Right ventricle myocardium inferior (tissue), 1 donor: ENCODE measurements at regions not wholly inside any gene's neighbourhood (a gene's known extent, or its start where the extent isn't known, plus 50 kb on each side); places are given as distances from the start of the nearest gene placed in this dataset.
"Not testable (repeated sequence)": the region's sequence is repeated elsewhere in the genome, so short reads cannot be mapped to it uniquely, and the experiment has no call there.

Source experiments
- ATAC-seq: fragments of 200-7000 bp; cut with Tn5 transposase; one replicate; pipeline ENCODE4 v1.9.1; 2020; ENCODE audit warnings: mild to moderate bottlenecking, moderate library complexity
- DNase-seq: peaks from one replicate; pipeline ENCODE4 v3.0.0; 2021; ENCODE audit errors: missing footprints
- intact Hi-C: fragments of 100-400 bp; cut with DNase I; formaldehyde crosslinking; loops from one replicate; pipeline ENCODE4 v1.11.0; 2022
- donor health status: DM: no; HTN: yes; CAD: no; lungs with severe emphysema.

DNA sequence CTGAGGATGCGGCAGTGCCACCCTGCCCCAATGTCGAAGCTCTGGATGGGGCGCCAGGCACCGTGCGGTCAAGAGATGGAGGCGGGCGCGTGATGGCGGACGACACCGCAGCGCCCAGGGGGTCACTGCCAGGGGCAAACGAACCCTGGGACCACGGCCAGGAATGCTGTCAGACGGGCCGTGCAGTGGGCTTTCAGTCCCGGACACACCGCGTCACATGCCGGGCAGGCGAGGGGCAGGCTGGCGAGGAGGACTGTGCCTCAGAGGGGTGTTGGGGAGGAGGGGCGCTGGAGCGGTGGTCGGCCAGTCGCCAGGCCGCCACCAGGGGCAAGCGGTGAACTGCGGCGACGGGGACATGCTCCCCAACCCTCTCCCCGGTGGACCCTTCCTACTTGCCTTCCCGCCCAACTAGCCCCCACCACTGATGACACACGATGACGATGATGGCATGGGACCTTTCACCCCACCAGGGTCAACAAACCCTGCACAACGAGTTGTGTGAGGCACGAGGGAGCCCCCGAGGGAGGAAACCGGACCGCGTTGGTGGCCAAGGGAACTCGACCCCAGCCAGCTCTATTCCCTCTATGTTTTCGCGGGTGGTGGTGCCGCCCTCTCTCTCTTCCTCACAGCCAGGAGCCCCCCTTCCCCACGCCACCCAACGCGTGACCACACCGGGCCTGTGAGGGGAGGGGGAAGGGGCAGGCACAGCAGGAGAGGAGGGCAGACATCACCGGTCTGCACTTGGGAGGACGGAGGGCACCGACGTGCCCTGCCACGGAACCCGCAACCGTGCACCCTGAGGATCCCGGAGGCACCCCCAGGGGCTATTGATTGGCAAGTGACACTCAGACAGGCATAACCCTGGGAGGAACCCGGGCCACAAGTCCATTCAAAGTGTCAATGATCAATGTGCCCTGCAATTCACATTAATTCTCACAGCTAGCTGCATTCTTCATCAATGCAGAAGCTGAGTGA, 1960.9 kb upstream of the DEFB115 start:
- intact Hi-C loops = no loop called here
- DNase-seq = peak; percentile 39
- ATAC-seq = no peak

DNA sequence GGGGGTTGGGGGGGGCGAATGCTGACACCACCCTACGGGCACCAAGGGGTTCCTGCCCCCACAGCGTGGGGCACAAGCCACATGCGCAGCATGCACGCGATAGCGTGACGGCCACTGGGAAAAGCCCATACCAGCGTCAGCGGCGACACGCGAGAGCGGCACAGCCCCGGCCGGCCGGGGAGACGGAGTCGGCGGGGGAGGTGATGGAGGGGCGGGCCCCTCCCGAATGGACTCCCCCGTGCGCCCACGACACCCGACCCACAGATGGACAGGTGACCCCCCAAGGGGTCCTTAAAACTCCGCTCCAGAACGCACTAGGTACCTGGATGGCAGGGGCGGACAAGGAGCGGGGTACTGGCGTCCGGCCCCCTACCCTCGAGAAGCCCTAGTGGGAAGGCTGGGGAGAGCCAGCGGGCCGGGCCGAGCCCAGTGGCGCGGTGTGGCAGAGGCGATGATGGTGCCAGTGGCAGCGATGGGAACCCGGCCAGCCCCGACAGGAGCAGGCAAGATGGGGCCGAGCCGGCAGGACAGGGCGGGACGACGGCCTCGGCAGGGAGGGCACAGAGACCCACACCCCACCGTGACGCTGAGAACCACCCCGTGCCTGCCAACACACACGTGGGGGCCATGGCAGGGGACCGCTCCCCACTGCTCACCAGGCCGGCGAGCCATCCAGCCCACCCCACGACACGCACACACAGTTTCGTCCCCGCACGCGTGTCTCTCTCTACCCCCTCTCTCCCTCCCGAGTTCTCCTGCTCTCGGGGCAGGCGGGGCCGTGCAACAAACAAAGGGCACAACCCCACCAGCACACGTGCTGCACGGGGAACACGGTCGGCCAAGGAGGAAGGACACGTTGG, 1959.8 kb upstream of the DEFB115 start:
- intact Hi-C loops = no loop called here
- peak; percentile 50 for DNase-seq
- no peak for ATAC-seq

DNA sequence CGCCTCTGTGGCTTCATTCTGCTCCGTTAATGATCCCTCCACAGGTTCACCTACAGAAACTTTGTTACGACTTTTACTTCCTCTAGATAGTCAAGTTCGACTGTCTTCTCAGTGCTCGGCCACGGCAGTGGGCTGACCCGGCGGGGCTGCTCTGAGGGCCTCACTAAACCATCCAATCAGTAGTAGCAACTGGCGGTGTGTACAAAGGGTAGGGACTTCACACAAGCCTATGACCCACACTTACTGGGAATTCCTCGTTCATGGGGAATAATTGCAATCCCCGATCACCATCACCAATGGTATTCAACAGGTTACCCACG, 1959.2 kb upstream of the DEFB115 start:
- DNase-seq = no peak
- ATAC-seq = no peak
- intact Hi-C loops = no loop called here

DNA sequence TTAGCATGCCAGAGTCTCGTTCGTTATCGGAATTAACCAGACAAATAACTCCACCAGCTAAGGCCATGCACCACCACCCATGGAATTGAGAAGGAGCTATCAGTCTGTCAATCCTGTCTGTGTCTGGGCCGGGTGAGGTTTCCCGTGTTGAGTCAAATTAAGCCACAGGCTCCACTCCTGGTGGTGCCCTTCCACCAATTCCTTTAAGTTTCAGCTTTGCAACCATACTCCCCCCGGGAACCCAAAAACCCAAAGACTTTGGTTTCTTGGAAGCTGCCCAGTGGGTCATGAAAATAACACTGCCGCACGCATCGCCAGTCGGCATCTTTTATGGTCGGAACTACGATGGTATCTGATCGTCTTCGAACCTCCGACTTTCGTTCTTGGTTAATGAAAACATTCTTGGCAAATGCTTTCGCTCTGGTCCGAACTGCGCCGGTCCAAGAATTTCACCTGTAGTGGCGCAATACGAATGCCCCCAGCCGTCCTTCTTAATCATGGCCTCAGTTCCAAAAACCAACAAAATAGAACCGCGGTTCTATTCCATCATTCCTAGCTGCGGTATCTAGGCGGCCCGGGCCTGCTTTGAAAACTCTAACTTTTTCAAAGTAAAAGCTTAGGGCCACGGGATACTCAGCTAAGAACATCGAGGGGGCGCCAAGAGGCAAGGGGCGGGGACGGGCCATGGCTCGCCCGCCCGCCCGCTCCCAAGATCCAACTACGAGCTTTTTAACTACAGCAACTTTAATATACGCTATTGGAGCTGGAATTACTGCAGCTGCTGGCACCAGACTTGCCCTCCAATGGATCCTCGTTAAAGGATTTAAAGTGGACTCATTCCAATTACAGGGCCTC, 1958.5 kb upstream of the DEFB115 start:
- intact Hi-C loops = no loop called here
- ATAC-seq = no peak
- DNase-seq = peak; percentile 32

DNA sequence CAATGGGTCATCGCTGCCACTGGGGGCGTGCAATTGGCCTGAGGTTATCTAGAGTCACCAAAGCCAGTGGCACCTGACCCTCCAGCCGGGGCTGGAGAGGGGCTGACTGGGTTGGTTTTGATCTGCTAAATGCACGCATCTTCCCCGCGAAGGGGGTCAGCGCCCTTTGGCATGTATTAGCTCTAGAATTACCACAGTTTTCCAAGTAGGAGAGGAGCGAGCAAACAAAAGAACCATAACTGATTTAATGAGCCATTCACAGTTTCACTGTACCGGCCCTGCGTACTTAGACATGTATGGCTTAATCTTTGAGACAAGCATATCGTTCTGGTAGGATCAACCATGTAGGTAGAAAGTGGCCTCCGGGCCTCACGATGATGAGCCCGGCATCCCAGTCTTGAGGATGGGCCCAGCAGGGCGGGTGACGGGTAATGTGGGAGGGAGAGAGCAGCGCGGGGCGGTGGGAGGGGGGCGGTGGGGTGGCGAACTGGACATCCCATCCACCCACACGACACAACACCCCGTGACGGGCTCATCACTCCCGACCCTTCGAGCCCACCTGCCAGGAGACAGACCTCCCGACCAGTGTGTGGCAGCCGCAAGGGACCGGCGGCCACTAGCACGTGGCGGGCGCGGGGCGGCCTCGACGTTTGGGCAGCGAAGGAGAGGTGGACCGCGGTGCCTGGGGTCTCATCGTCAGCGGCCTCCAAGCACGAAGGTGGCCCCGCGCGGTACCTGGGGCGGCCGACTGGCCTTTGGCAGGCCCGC, 1957.5 kb upstream of the DEFB115 start:
- intact Hi-C loops = no loop called here
- ATAC-seq = peak; percentile 26
- DNase-seq = peak; percentile 30

DNA sequence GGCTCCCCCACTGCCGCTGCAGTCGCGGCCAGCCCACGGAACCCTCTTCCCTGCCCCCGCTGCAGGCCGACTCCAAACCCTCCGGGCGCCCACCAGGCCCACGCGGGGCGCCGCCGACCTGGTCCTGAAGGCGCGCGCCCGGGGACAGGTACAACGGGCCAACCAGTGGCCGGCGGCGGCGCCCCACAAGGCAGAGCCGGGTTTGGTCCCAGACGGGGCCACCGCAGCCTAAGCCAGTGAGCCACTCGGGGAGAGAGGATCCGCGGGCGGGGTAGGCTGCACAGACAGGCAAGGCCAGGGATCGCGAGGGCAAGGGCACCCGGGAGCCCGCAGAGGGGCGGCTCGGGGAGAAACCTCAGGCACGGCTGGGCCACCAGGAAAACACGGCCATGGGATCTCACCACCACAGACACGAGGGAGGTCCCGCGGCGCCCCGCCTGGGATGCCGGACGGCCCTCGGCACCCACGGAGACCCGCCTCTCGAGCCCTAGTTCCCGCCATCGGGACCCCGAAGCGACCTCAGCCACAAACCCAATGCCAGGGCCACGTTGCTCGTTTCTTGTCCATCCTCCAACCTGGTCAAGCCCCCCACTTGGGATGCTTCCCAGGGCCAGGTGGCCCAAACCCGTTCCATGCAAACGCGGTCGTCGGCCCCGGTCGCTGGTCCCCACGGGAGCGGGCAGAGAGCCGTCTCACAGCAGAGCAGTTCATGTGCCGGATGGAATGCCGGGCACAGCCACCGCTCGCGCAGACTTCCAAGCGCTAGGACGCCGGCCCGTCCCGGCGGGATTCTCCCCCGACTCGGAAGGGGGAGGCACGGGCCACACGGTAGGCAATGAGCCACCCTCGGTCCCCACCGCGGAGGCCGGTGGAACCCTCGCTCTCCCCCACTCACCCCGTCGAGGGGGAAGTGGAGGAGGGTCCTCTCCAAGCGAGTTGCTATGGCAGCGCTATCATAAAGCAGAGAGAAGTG, 1956.6 kb upstream of the DEFB115 start:
- no peak for ATAC-seq
- intact Hi-C loops = no loop called here
- DNase-seq = peak; percentile 50

DNA sequence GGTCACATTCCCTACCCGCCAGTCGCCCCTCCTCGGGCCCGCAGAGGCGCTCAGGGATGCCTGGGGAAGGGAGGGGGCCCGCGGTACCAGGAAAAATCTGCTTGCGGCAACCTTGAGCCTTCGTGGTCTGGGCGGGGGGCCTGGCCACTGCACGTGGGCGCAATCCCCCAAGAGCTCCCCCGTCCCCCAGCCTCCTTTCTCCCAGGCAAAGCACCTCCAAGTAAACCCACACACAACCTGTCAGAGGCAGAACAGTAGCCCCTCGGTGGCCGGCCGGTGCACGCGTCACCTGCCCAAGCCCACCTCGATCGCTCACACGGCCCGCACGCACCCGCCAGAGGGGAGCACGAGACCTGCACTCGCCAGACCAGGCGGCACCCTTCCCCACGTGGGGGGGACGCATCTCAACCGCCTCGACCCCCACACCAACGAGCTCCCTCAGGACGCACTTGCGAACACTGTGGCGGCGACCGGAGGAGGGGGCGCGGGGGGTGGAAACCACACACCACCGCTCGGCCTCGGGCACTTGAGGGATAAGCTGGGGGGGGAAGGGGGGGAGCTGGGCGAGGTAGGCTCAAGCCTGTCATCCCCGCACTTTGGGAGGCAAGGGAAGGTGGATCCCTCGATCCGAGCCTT, 1955.7 kb upstream of the DEFB115 start:
- ATAC-seq = no peak
- DNase-seq = peak; percentile 50
- intact Hi-C loops = no loop called here

DNA sequence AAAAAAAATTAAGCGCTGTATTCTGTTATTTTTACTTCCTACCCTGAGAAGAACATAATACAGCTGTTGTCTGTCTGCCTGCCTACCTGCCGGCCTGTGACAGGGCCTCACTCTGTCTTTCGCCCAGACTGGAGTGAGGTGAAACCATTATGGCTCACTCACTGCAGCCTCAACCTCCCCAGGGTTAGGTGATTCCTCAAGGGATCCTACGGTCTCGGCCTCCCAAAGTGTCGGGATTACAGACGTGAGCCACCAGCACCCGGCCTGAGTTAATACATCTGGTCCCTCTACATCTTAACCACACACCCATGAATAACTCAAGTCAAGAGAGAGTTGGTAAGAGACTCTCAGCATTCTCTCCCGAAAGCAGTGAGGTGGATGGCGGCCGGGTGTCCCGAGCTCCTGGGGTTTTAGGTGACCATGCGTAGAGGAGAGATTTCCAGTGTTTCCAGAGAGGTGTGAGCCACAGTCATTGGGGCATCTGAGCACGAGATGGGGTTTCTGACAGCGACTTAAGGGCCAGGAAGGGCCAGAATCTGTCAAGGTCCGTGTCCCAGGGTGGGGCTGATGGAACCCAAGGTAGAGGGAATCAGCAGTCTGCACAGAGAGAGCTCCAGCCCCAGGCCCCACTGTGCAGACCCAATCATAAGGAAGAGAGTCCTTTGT, 1954.4 kb upstream of the DEFB115 start:
- DNase-seq = peak; percentile 49
- intact Hi-C loops = no loop called here
- no peak for ATAC-seq

DNA sequence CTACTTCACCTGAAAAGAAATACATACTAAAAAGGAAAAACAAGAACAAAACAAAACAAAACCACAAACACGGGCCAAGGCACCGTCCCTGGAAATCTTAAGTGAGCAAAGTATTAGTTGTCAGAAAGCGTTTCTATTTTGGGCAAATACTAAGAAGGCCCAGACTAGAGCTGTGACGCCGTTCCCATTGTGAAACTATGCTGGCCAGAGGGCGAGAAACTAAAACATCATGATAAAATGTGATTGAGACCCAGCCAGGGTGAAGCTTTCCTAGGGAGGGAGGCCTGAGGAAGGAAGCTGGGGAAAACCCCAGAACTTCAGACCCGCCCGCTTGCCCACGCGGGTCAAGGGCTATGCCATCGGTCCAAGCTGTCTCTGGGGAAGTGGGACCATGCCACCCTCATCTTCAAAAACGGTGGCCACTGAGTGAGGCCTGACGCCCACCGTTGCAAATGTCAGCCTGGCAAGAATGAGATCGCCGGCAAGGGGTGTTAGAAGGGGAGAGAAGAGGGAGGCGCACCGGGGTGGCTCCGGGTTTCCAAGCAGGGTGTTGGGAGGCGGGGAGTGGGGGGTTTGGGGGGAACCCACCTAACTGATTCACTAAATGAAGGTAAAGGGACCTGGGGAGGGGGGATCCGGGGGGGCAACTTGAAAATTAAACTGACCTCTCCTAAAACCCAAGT, 1950.9 kb upstream of the DEFB115 start:
- DNase-seq = peak; percentile 33
- ATAC-seq = no peak
- intact Hi-C loops = no loop called here

DNA sequence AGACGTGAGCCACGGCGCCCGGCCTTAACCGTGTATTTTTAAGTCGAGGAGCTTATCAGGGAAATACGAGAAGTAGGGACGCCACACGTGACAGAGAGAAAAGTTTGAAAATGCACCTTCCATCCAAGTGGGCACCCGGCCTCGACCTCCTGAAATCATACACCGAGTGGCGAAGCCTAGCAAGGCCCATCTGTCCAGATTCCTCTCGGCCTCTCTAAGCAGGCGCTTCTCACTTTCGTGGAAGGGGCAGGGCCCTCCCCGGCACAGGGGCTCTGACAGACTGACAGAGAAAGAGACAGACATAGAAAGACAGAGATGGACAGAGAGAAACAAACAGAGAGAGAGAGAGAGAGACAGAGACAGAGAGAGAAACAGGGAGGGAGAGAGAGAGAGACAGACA, 1950.0 kb upstream of the DEFB115 start:
- peak; percentile 39 for DNase-seq
- ATAC-seq, intact Hi-C loops: not testable (repeated sequence)

DNA sequence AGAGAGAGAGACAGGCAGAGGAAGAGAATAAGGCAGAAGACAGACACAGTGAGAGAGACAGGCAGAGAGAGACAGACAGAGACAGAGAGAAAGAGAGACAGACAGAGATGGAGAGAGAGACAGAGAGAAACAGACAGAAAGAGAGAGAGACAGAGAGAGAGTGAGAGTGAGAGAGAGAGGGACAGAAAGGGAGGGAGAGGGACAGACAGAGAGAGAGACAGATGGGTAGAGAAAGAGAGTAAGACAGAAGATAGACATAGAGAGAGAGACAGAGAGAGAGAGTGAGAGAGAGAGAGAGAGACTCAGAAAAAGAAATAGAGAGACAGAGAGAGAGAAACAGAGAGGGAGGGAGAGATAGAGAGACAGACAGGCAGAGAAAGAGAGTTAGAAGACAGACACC, 1948.5 kb upstream of the DEFB115 start:
- intact Hi-C loops, DNase-seq, ATAC-seq: not testable (repeated sequence)

DNA sequence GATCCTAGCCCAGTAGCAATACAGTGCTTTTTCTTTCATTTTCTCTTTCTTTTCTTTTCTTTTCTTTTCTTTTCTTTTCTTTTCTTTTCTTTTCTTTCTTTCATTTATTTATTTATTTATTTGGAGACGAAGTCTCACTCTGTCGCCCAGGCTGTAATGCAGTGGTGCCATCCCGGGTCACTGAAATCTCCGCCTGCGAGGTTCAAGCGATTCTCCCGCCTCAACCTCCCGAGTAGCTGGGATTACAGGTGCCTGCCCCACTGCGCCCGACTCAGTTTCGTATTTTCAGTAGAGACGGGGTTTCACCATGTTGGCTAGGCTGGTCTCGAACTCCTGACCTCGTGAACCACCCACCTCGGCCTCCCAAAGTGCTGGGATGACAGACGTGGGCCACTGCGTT, 1948.0 kb upstream of the DEFB115 start:
- intact Hi-C loops, ATAC-seq: not testable (repeated sequence)
- DNase-seq = peak; percentile 56

DNA sequence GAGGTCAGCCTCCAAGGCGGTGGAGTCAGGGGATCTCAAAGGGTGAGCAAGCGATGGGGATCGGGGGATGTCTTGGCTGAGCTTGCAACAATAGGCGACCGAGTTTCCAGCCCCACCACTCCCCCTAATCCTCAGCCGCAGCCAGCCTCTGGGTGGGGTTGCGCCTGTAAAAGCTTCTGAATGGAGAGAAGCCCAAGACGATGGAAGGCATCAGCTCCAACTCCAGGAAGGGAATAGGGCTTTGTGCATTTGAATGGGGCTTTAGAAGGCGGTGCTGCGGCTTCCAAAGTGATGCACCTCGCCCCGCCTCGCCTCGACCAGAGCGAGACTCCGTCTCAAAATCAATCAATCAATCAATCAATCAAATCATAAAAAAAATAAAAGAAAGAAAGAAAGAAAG, 1946.4 kb upstream of the DEFB115 start:
- DNase-seq, intact Hi-C loops, ATAC-seq: not testable (repeated sequence)

DNA sequence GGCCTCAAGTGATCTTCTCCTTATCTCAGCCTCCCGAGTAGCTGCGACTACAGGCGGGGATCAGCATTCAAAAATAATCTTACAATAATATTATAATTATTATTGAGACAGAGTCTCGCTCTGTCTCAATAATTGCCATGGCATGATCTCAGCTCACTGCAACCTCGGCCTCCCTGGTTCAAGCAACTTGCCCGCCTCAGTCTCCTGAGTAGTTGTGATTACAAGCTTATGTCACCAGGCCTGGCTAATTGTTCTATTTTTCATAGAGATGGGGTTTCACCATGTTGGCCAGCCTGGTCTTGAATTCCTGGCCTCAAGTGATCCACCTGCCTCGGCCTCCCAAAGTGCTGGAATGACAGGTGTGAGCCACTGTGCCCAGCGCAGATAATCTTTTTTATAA, 1944.8 kb upstream of the DEFB115 start:
- ATAC-seq, intact Hi-C loops: not testable (repeated sequence)

DNA sequence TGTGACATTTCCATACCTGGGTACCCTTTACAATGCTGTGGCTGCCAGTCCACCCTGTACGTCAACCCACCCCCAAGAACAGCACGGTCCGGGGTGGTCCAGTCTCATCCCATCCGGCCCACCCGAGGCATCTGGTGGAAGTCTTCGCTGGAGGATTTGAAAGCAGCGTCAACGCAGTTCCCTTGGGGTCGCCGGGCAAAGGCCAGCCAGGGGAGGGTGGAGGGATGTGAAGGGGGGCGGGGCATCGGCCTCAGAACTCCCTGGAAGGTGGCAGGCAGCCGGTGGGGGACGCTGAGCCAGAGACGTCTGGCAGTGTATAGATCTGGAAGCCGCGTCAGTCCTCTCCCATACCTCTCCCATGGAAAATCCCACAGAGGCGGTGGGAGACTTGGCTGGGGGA, 1944.0 kb upstream of the DEFB115 start:
- ATAC-seq (no peak), DNase-seq (peak; percentile 15)
- intact Hi-C loops = no loop called here

More for the DNA sequence above, 1944.8 kb upstream of the DEFB115 start:
- peak; percentile 31 for DNase-seq

DNA sequence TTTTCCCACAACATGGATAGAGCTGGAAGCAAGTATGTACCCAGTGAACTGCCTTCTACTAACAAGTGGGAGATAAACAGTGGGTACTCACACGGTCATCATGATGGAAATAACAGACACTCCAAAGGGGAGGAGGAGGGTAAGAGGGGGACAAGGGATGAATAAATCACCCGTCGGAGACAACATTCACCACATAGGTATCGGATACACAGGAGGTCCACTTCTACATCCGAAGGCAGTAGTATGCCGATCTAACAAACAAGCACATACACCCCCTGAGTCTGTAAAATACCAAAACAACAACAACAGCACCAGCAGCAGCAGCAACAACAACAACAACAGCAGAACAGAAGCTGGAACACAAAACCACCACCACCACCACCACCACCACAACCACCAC, 1943.2 kb upstream of the DEFB115 start:
- intact Hi-C loops = no loop called here
- DNase-seq = no peak
- ATAC-seq = no peak
